HepG2 (cell line): ENCODE measurements at regions not wholly inside any gene's neighbourhood (a gene's known extent, or its start where the extent isn't known, plus 50 kb on each side); places are given as distances from the start of the nearest gene placed in this dataset.

Source experiments
- ATAC-seq: fragments of 200-7000 bp; cut with Tn5 transposase; 3 replicates; pipeline ENCODE4 v1.9.1; 2020; ENCODE audit warnings: mild to moderate bottlenecking, moderate library complexity
- BruUV-seq: library from RNA; stranded (reverse); fragments of 400-500 nt; replicated peaks from 2 replicates; lab custom pipeline; 2021; lab: Mats Ljungman, UMichigan
- CTCF ChIA-PET: fragments of 300-600 bp; formaldehyde crosslinking; extraction: SDS; loops from one replicate; lab custom pipeline; 2021; ENCODE audit warnings: low total read pairs, inconsistent platforms, low intra/inter-chr PET ratio; lab: Yijun Ruan, JAX
- POLR2A ChIA-PET: fragments of 350-600 bp; sonication (Branson Sonifier 250); formaldehyde crosslinking; loops from one replicate; lab custom pipeline; 2020; ENCODE audit warnings: antibody characterized with exemption, inconsistent platforms; lab: Yijun Ruan, JAX
- DNase-seq: peaks from one replicate; pipeline ENCODE4 v3.0.0-alpha.2; 2015; ENCODE audit warnings: low spot score
- FAIRE-seq: peaks from 3 replicates; lab custom pipeline; 2011; peaks lifted over from hg19 to GRCh38; lab: Jason Lieb, UNC
- H2AFZ ChIP-seq: one replicate; pipeline ENCODE4 v1.6.1; 2011; ENCODE audit warnings: low read length, inconsistent platforms
- H3K27ac ChIP-seq: fragments of 300-600 bp; 3 replicates; pipeline ENCODE4 v1.8.0; 2011; ENCODE audit warnings: mixed run types, mild to moderate bottlenecking, mixed read lengths, low read length, inconsistent platforms; ENCODE audit not compliant: insufficient read depth; ENCODE audit errors: extremely low read length
- H3K27me3 ChIP-seq, 2 experiments: fragments of 200-600 bp in 1 of 2; 2 replicates in 1 of 2; 3 replicates in 1 of 2; pipeline versions ENCODE4 v1.6.0 to v1.8.0; 2011; ENCODE audit warnings: low read length in 2 of 2, mild to moderate bottlenecking in 2 of 2, moderate library complexity in 2 of 2, inconsistent platforms in 1 of 2; ENCODE audit not compliant: insufficient read depth in 2 of 2, control insufficient read depth in 1 of 2
- H3K36me3 ChIP-seq, 2 experiments: fragments of 200-600 bp in 1 of 2; replicated peaks in 1 of 2; 2 replicates in 1 of 2; 3 replicates in 1 of 2; pipeline versions ENCODE4 v1.5.1 to v1.8.0; 2011; ENCODE audit warnings: low read length in 2 of 2, inconsistent platforms in 1 of 2; ENCODE audit not compliant: insufficient read depth in 2 of 2, control insufficient read depth in 1 of 2
- H3K4me1 ChIP-seq: 2 replicates; pipeline ENCODE4 v1.5.1; 2012; ENCODE audit warnings: low read length, inconsistent platforms; ENCODE audit not compliant: insufficient read depth
- H3K4me2 ChIP-seq: 2 replicates; pipeline ENCODE4 v1.6.0; 2011; ENCODE audit warnings: low read depth, low read length, inconsistent platforms
- H3K4me3 ChIP-seq, 3 experiments: fragments of 200-600 bp in 1 of 3; sonication (generic), shearing (Covaris generic) in 1 of 3; replicated peaks in 1 of 3; 2 replicates each; pipeline ENCODE4 v1.5.1; 2011 to 2016; ENCODE audit warnings: low read length in 3 of 3, inconsistent platforms in 2 of 3, low read depth in 2 of 3, mild to moderate bottlenecking in 2 of 3, control low read depth in 1 of 3, mixed read lengths in 1 of 3; ENCODE audit not compliant: insufficient read depth in 1 of 3
- H3K79me2 ChIP-seq: one replicate; pipeline ENCODE4 v1.6.1; 2011; ENCODE audit warnings: low read length, inconsistent platforms; ENCODE audit not compliant: insufficient read depth
- H3K9ac ChIP-seq: 2 replicates; pipeline ENCODE4 v1.6.0; 2011; ENCODE audit warnings: mild to moderate bottlenecking, low read depth, low read length, inconsistent platforms; ENCODE audit not compliant: insufficient read depth
- H3K9me3 ChIP-seq: 2 replicates; pipeline ENCODE4 v1.5.1; 2012; ENCODE audit warnings: mild to moderate bottlenecking, low read length
- H4K20me1 ChIP-seq: 2 replicates; pipeline ENCODE4 v1.6.0; 2011; ENCODE audit warnings: inconsistent platforms, mild to moderate bottlenecking, low read length, moderate library complexity; ENCODE audit not compliant: insufficient read depth
- ARID4A ChIP-seq: sonication (generic); formaldehyde crosslinking; IDR thresholded peaks from 2 replicates; pipeline ENCODE4 v1.5.0; 2020; ENCODE audit warnings: mild to moderate bottlenecking, missing genetic modification reagents, borderline replicate concordance
- ASH2L ChIP-seq: fragments of 300-600, 200-600 bp; sonication (generic); IDR thresholded peaks from 2 replicates; pipeline ENCODE4 v1.7.0; 2017; ENCODE audit warnings: low read depth, mild to moderate bottlenecking, moderate library complexity, mixed read lengths, low read length; ENCODE audit not compliant: insufficient read length
- FOXJ3 ChIP-seq: sonication (generic); formaldehyde crosslinking; IDR thresholded peaks from 2 replicates; pipeline ENCODE4 v1.4.0; 2020; ENCODE audit warnings: missing genetic modification reagents, mild to moderate bottlenecking, borderline replicate concordance
- GMEB2 ChIP-seq: IDR thresholded peaks from 2 replicates; pipeline ENCODE4 v1.6.1; 2016; ENCODE audit warnings: missing biosample characterization, missing genetic modification reagents, low read depth
- SP5 ChIP-seq: IDR thresholded peaks from 2 replicates; pipeline ENCODE4 v1.6.1; 2016; ENCODE audit warnings: low read depth, borderline replicate concordance
- TBP ChIP-seq: sonication (generic); formaldehyde crosslinking; IDR thresholded peaks from 2 replicates; pipeline ENCODE4 v1.5.0; 2020; ENCODE audit warnings: missing genetic modification reagents
- TBX3 ChIP-seq: fragments of 450-650 bp; IDR thresholded peaks from 2 replicates; pipeline ENCODE4 v1.6.1; 2017; ENCODE audit warnings: antibody characterized with exemption, mild to moderate bottlenecking, inconsistent platforms, borderline replicate concordance
- TCF12 ChIP-seq, 2 experiments: fragments of 450-650 bp in 1 of 2; sonication (generic) in 1 of 2; formaldehyde crosslinking in 1 of 2; IDR thresholded peaks; 2 replicates each; pipeline versions ENCODE4 v1.6.1 to v1.8.0; 2017 to 2022; ENCODE audit warnings: antibody characterized with exemption in 1 of 2, mild to moderate bottlenecking in 1 of 2, missing genetic modification reagents in 1 of 2, moderate library complexity in 1 of 2
- TFDP2 ChIP-seq: sonication (generic); formaldehyde crosslinking; IDR thresholded peaks from 2 replicates; pipeline ENCODE4 v1.4.0; 2020; ENCODE audit warnings: missing genetic modification reagents
- ZBTB21 ChIP-seq: sonication (generic); formaldehyde crosslinking; IDR thresholded peaks from 2 replicates; pipeline ENCODE4 v1.4.0; 2020; ENCODE audit warnings: missing genetic modification reagents
- ZC3H4 ChIP-seq: sonication (generic); formaldehyde crosslinking; IDR thresholded peaks from 2 replicates; pipeline ENCODE4 v1.4.0; 2020; ENCODE audit warnings: missing genetic modification reagents, borderline replicate concordance
- ZNF264 ChIP-seq: sonication (generic); formaldehyde crosslinking; IDR thresholded peaks from 2 replicates; pipeline ENCODE4 v1.4.0; 2020; ENCODE audit warnings: missing genetic modification reagents
- ZNF326 ChIP-seq: sonication (generic); formaldehyde crosslinking; IDR thresholded peaks from 2 replicates; pipeline ENCODE4 v1.4.0; 2020; ENCODE audit warnings: missing genetic modification reagents, borderline replicate concordance
- ZNF383 ChIP-seq: sonication (generic); formaldehyde crosslinking; IDR thresholded peaks from 2 replicates; pipeline ENCODE4 v1.4.0; 2020; ENCODE audit warnings: missing genetic modification reagents, mild to moderate bottlenecking, borderline replicate concordance
- ZNF431 ChIP-seq: sonication (generic); formaldehyde crosslinking; IDR thresholded peaks from 2 replicates; pipeline ENCODE4 v1.9.0; 2022; ENCODE audit warnings: missing genetic modification reagents, low read depth, mild to moderate bottlenecking, borderline replicate concordance
- ZNF530 ChIP-seq: sonication (generic); formaldehyde crosslinking; IDR thresholded peaks from 2 replicates; pipeline ENCODE4 v1.5.0; 2020; ENCODE audit warnings: low read depth, mild to moderate bottlenecking, missing genetic modification reagents
- ZNF691 ChIP-seq: sonication (generic); formaldehyde crosslinking; IDR thresholded peaks from 2 replicates; pipeline ENCODE4 v1.4.0; 2020; ENCODE audit warnings: missing genetic modification reagents, low read depth, mild to moderate bottlenecking, borderline replicate concordance
- WGBS: methylation state at CpG from one replicate; pipeline ENCODE4 v1.1.6; 2017; ENCODE audit warnings: low lambda C conversion rate; 5-methylcytosine and 5-hydroxymethylcytosine counted together
- in situ Hi-C: cut with HindIII; loops from 2 replicates; pipeline ENCODE4 v1.10.0; 2017; ENCODE audit warnings: low pct_unique_long_range_greater_than_20kb; ENCODE audit not compliant: extremely low pct_ligation_motif_present
- intact Hi-C: fragments of 100-400 bp; cut with micrococcal nuclease; formaldehyde crosslinking; loops from one replicate; pipeline ENCODE4 v1.10.0; 2022; ENCODE audit not compliant: unreplicated experiment

- TF ChIP-seq ARID4A (CRISPR knock-in tag): no peak
- no peak for TF ChIP-seq GMEB2 (CRISPR knock-in tag)
- TF ChIP-seq ZBTB21 (CRISPR knock-in tag): no peak
- no peak for TF ChIP-seq ASH2L
- TF ChIP-seq TBX3: no peak
- no peak for TF ChIP-seq TBP (CRISPR knock-in tag)
- TF ChIP-seq ZNF264: no peak
- no peak for TF ChIP-seq ZNF383 (CRISPR knock-in tag)
These were observed 224.1 kb downstream of the FGFR2 start (continued) for GRCh38 chr10:121374121-121374520.

GRCh38 chr10:121375172-121375571, 223.1 kb downstream of the FGFR2 start:
- Histone ChIP-seq H3K79me2 (no peaks in the 10 kb centered on the region), H3K27ac (no peak overlapping the region), H3K9ac (no peak overlapping the region), H3K9me3 (no peaks in the 10 kb centered on the region), H3K4me3 (no peak overlapping the region), H3K27me3 (no peaks in the 10 kb centered on the region), H2AFZ (no peak overlapping the region), H3K4me1 (no peaks in the 10 kb centered on the region), H4K20me1 (no peaks in the 10 kb centered on the region), H3K4me2 (no peak overlapping the region), H3K36me3 (no peaks in the 10 kb centered on the region)
- BruUV-seq: no TSS peak
- 50% methylated on average over 6 of the region's 6 CpGs for WGBS
- no peak for DNase-seq
- ChIA-PET CTCF (no interaction called here), POLR2A (no interaction called here)
- in situ Hi-C loops: no loop called here
- FAIRE-seq: no peak
- intact Hi-C loops: no loop called here
- ATAC-seq: no peak
- TF ChIP-seq ZNF530 (CRISPR knock-in tag): no peak
- no peak for TF ChIP-seq SP5 (CRISPR knock-in tag)
- TF ChIP-seq ZNF431 (CRISPR knock-in tag): no peak
- TF ChIP-seq ZC3H4 (CRISPR knock-in tag): no peak
- TF ChIP-seq TFDP2 (CRISPR knock-in tag): no peak
- no peak for TF ChIP-seq ZNF326 (CRISPR knock-in tag)
- TF ChIP-seq ZNF691 (CRISPR knock-in tag): no peak
- TF ChIP-seq TCF12 (IDR thresholded peaks at IDR 0.05): no peak
- TF ChIP-seq TCF12 (CRISPR knock-in tag; IDR thresholded peaks at IDR 0.05): no peak
- no peak for TF ChIP-seq FOXJ3 (CRISPR knock-in tag)
